Lower lobe of right lung (tissue), 2 donors: ENCODE measurements at regions not wholly inside any gene's neighbourhood (a gene's known extent, or its start where the extent isn't known, plus 50 kb on each side); places are given as distances from the start of the nearest gene placed in this dataset.

Experiments used
- ATAC-seq, 2 donors: fragments of 200-7000 bp; cut with Tn5 transposase; one replicate each; pipeline ENCODE4 v1.9.1; 2020 to 2022; ENCODE audit warnings: mild to moderate bottlenecking in 2 of 2, moderate library complexity in 2 of 2
- DNase-seq: peaks from one replicate; pipeline ENCODE4 v3.0.0-alpha.2; 2020
- H3K27ac ChIP-seq: fragments of 200-600 bp; one replicate; pipeline ENCODE4 v1.8.0; 2022
- H3K27me3 ChIP-seq: fragments of 200-600 bp; one replicate; pipeline ENCODE4 v1.8.0; 2022; ENCODE audit warnings: low read depth
- H3K36me3 ChIP-seq: fragments of 200-600 bp; one replicate; pipeline ENCODE4 v1.8.0; 2022; ENCODE audit warnings: mild to moderate bottlenecking
- H3K4me1 ChIP-seq: fragments of 200-600 bp; one replicate; pipeline ENCODE4 v1.8.0; 2022
- H3K4me3 ChIP-seq: fragments of 200-600 bp; one replicate; pipeline ENCODE4 v1.8.0; 2022; ENCODE audit warnings: mild to moderate bottlenecking
- H3K9me3 ChIP-seq: fragments of 200-600 bp; one replicate; pipeline ENCODE4 v1.8.0; 2022
- CTCF ChIP-seq: fragments of 200-600 bp; IDR thresholded peaks from one replicate; pipeline ENCODE4 v1.8.0; 2022; ENCODE audit warnings: antibody characterized with exemption, mild to moderate bottlenecking
- intact Hi-C: fragments of 100-400 bp; cut with DNase I; formaldehyde crosslinking; loops from one replicate; pipeline ENCODE4 v1.11.0; 2022
- donor health status: DM: no; HTN: yes; CAD: no; lungs with severe emphysema.

- TF ChIP-seq CTCF = no peak
- no peak for DNase-seq
- Histone ChIP-seq H3K4me3 (no peak overlapping the region), H3K27me3 (no peaks in the 10 kb centered on the region), H3K27ac (no peak overlapping the region), H3K9me3 (no peaks in the 10 kb centered on the region), H3K4me1 (no peaks in the 10 kb centered on the region), H3K36me3 (no peaks in the 10 kb centered on the region)
- intact Hi-C loops = no loop called here
- no peak for ATAC-seq
These were observed 269.2 kb downstream of the PDCD6IP start for GRCh38 chr3:34067536-34068051.

GRCh38 chr3:34068505-34068904 lies 270.1 kb downstream of the PDCD6IP start:
- Histone ChIP-seq H3K4me3 (no peak overlapping the region), H3K27me3 (no peaks in the 10 kb centered on the region), H3K36me3 (no peaks in the 10 kb centered on the region), H3K4me1 (no peaks in the 10 kb centered on the region), H3K9me3 (no peaks in the 10 kb centered on the region), H3K27ac (no peak overlapping the region)
- DNase-seq (no peak), ATAC-seq (no peak)
- TF ChIP-seq CTCF = no peak
- intact Hi-C loops = no loop called here

- no peak overlapping the region for H3K4me3 ChIP-seq
- no peaks in the 10 kb centered on the region for H3K27me3 ChIP-seq
- intact Hi-C loops = no loop called here
- DNase-seq (no peak), ATAC-seq (no peak)
- no peaks in the 10 kb centered on the region for H3K4me1 ChIP-seq
- H3K36me3 ChIP-seq = no peaks in the 10 kb centered on the region
- H3K27ac ChIP-seq = no peak overlapping the region
- no peaks in the 10 kb centered on the region for H3K9me3 ChIP-seq
- no peak for TF ChIP-seq CTCF
These were observed 272.6 kb downstream of the PDCD6IP start for GRCh38 chr3:34070831-34071585.

GRCh38 chr3:34072297-34072696 lies 273.9 kb downstream of the PDCD6IP start:
- no peaks in the 10 kb centered on the region for H3K27me3 ChIP-seq
- TF ChIP-seq CTCF = no peak
- H3K36me3 ChIP-seq = no peaks in the 10 kb centered on the region
- intact Hi-C loops = no loop called here
- H3K9me3 ChIP-seq = no peaks in the 10 kb centered on the region
- ATAC-seq = no peak
- no peak for DNase-seq
- H3K4me3 ChIP-seq = no peak overlapping the region
- no peak overlapping the region for H3K27ac ChIP-seq
- no peaks in the 10 kb centered on the region for H3K4me1 ChIP-seq

- Histone ChIP-seq H3K4me3 (no peak overlapping the region), H3K9me3 (no peaks in the 10 kb centered on the region), H3K36me3 (no peaks in the 10 kb centered on the region), H3K4me1 (no peaks in the 10 kb centered on the region), H3K27me3 (no peaks in the 10 kb centered on the region), H3K27ac (no peak overlapping the region)
- DNase-seq (no peak), ATAC-seq (no peak)
- intact Hi-C loops = no loop called here
- TF ChIP-seq CTCF = no peak
These were observed 274.7 kb downstream of the PDCD6IP start for GRCh38 chr3:34073111-34073510.
